ENCODE measurements at regions not wholly inside any gene's neighbourhood (a gene's known extent, or its start where the extent isn't known, plus 50 kb on each side); places are given as distances from the start of the nearest gene placed in this dataset.
A peak's percentile ranks its signal among the peaks of the same experiment; 100 is the strongest.
"Not testable (repeated sequence)": the region's sequence is repeated elsewhere in the genome, so short reads cannot be mapped to it uniquely, and the experiment has no call there.

DNA sequence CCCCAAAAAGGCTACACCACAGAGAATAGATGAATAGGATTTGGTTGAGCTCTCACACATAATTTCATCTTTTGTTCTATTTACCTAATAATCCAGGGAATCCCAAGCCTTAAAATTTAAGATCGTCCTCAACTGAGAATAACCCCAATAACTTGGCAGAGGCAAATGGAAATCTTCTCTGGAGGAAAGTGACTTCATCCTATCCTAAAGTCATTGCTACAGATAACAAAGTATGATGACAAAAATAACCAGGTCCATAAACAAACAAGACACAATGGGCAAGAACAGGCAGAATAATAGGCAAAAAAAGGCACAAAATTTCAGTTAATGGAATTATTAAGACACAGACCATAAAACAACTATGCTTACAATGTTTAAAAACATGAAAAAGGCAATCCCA lies 177.3 kb upstream of the STK26 start:
- Histone ChIP-seq H3K27ac (ENCODE audit: low read depth, low read length) (no peak overlapping the region), H4K8ac (ENCODE audit: low read depth, low read length) (no peak overlapping the region), H3K4me3 (ENCODE audit: low read length) (no peak overlapping the region), H3K27me3 (ENCODE audit: insufficient read depth, low read length, poor library complexity) (no peaks in the 10 kb centered on the region), H2BK5ac (ENCODE audit: low read length) (no peak overlapping the region), H3K4ac (ENCODE audit: low read depth, low read length) (no peak overlapping the region), H3K36me3 (ENCODE audit: control insufficient read depth, insufficient read depth, low read length) (no peaks in the 10 kb centered on the region), H3K4me2 (ENCODE audit: low read length) (no peak overlapping the region), H3K79me2 (ENCODE audit: control insufficient read depth, insufficient read depth, low read length) (no peaks in the 10 kb centered on the region), H4K5ac (ENCODE audit: low read length) (no peak overlapping the region), H2BK15ac (replicated peaks; ENCODE audit: low read depth) (no peak overlapping the region), H3K9ac (ENCODE audit: low read length) (no peak overlapping the region), H3K18ac (ENCODE audit: low read length) (no peak overlapping the region), H2AK5ac (ENCODE audit: low read length) (no peak overlapping the region), H2BK120ac (ENCODE audit: low read depth, low read length) (no peak overlapping the region), H3K4me1 (ENCODE audit: control insufficient read depth, low read depth, low read length) (no peaks in the 10 kb centered on the region), H3K56ac (ENCODE audit: low read length) (no peak overlapping the region), H3K79me1 (ENCODE audit: low read length) (no peaks in the 10 kb centered on the region), H3K23ac (ENCODE audit: low read length) (no peak overlapping the region)
- WGBS (ENCODE audit: extremely low coverage, insufficient coverage, low lambda C conversion rate), result no CpG with 5 or more reads among the region's 1 CpG
- no peak for DNase-seq

DNA sequence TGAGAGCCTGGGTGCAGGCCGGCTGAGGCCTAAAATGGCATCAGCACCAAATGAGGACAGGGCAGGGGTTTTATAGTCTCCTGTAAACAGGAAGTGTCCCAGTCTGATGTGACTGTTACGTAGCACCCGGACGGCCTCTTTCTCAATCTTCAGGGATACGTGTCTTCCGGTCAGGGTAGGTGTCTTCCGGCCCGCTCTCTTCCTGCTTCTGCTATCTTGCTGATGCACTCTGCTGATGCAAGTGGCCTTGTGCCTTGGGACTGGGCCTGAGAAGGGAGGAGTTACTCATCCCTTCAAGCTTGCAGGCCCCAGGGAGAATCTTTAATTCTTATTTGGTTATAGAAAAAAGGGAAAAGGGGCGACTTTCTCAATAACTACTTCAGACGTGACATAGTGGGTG lies 172.1 kb upstream of the STK26 start:
- not testable (repeated sequence) for H3K4ac ChIP-seq (ENCODE audit: low read depth, low read length); H3K36me3 ChIP-seq (ENCODE audit: control insufficient read depth, insufficient read depth, low read length); H3K79me2 ChIP-seq (ENCODE audit: control insufficient read depth, insufficient read depth, low read length); H2BK5ac ChIP-seq (ENCODE audit: low read length); H3K4me1 ChIP-seq (ENCODE audit: control insufficient read depth, low read depth, low read length); H2BK120ac ChIP-seq (ENCODE audit: low read depth, low read length); H4K5ac ChIP-seq (ENCODE audit: low read length); H3K9ac ChIP-seq (ENCODE audit: low read length); H3K4me3 ChIP-seq (ENCODE audit: low read length); H3K23ac ChIP-seq (ENCODE audit: low read length); H3K79me1 ChIP-seq (ENCODE audit: low read length); H2BK15ac ChIP-seq (replicated peaks; ENCODE audit: low read depth); H3K4me2 ChIP-seq (ENCODE audit: low read length); H3K27ac ChIP-seq (ENCODE audit: low read depth, low read length); H2AK5ac ChIP-seq (ENCODE audit: low read length); H3K18ac ChIP-seq (ENCODE audit: low read length); H4K8ac ChIP-seq (ENCODE audit: low read depth, low read length); H3K56ac ChIP-seq (ENCODE audit: low read length); H3K27me3 ChIP-seq (ENCODE audit: insufficient read depth, low read length, poor library complexity)
- DNase-seq, result peak; percentile 25
- no CpG with 5 or more reads among the region's 10 CpGs for WGBS (ENCODE audit: extremely low coverage, insufficient coverage, low lambda C conversion rate)

DNA sequence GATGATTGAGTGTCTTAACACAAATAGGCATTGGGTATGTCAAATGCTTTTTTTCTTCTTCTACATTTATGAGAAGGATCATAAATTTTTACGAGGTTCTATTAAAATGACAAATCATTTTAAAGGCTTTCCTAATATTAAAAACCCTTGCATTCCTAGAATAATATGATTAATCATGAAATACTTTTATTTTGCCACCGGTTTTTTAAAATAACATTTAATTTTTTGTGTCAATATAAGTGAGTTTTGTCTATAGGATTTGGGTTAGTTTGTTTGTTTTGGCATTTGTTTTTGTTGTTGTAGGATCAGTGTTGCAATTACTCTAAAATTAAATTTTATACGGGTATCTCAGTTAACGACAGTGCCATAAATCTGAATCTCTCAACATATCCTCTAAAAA lies 169.7 kb upstream of the STK26 start:
- Histone ChIP-seq H4K5ac (ENCODE audit: low read length) (no peak overlapping the region), H3K79me1 (ENCODE audit: low read length) (no peaks in the 10 kb centered on the region), H4K8ac (ENCODE audit: low read depth, low read length) (no peak overlapping the region), H3K4me2 (ENCODE audit: low read length) (no peak overlapping the region), H3K4ac (ENCODE audit: low read depth, low read length) (no peak overlapping the region), H3K9ac (ENCODE audit: low read length) (no peak overlapping the region), H3K18ac (ENCODE audit: low read length) (no peak overlapping the region), H3K36me3 (ENCODE audit: control insufficient read depth, insufficient read depth, low read length) (no peaks in the 10 kb centered on the region), H3K4me1 (ENCODE audit: control insufficient read depth, low read depth, low read length) (no peaks in the 10 kb centered on the region), H3K23ac (ENCODE audit: low read length) (no peak overlapping the region), H2BK120ac (ENCODE audit: low read depth, low read length) (no peak overlapping the region), H2BK5ac (ENCODE audit: low read length) (no peak overlapping the region), H3K79me2 (ENCODE audit: control insufficient read depth, insufficient read depth, low read length) (no peaks in the 10 kb centered on the region), H3K27me3 (ENCODE audit: insufficient read depth, low read length, poor library complexity) (no peaks in the 10 kb centered on the region), H2AK5ac (ENCODE audit: low read length) (no peak overlapping the region), H2BK15ac (replicated peaks; ENCODE audit: low read depth) (no peak overlapping the region), H3K4me3 (ENCODE audit: low read length) (no peak overlapping the region), H3K56ac (ENCODE audit: low read length) (no peak overlapping the region), H3K27ac (ENCODE audit: low read depth, low read length) (no peak overlapping the region)
- no CpG with 5 or more reads among the region's 4 CpGs for WGBS (ENCODE audit: extremely low coverage, insufficient coverage, low lambda C conversion rate)
- no peak for DNase-seq

DNA sequence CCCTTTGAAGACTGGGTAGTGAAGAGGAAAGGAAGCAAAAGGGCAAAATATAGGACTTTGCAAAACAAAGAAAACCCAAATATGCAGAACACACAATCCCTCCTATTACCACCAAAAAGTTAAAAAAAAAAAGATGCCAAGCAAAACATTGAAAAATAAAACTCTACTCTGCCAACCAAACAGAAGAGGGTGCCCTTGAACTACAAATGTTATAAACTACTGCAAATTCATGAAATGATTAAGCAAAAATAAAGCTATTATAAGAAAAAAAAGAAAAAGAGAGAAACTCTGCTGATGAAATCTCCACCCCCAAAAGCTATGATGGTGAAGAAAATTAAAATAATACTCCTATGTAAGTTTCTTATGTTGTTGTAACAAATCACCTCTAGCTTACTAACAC lies 168.5 kb upstream of the STK26 start:
- Histone ChIP-seq H3K4me3 (ENCODE audit: low read length) (no peak overlapping the region), H2BK15ac (replicated peaks; ENCODE audit: low read depth) (no peak overlapping the region), H3K4me2 (ENCODE audit: low read length) (no peak overlapping the region), H3K27ac (ENCODE audit: low read depth, low read length) (no peak overlapping the region), H4K5ac (ENCODE audit: low read length) (no peak overlapping the region), H3K56ac (ENCODE audit: low read length) (no peak overlapping the region), H3K27me3 (ENCODE audit: insufficient read depth, low read length, poor library complexity) (no peaks in the 10 kb centered on the region), H3K79me2 (ENCODE audit: control insufficient read depth, insufficient read depth, low read length) (no peaks in the 10 kb centered on the region), H3K4ac (ENCODE audit: low read depth, low read length) (no peak overlapping the region), H4K8ac (ENCODE audit: low read depth, low read length) (no peak overlapping the region), H2AK5ac (ENCODE audit: low read length) (no peak overlapping the region), H3K36me3 (ENCODE audit: control insufficient read depth, insufficient read depth, low read length) (no peaks in the 10 kb centered on the region), H3K4me1 (ENCODE audit: control insufficient read depth, low read depth, low read length) (no peaks in the 10 kb centered on the region), H2BK120ac (ENCODE audit: low read depth, low read length) (no peak overlapping the region), H3K18ac (ENCODE audit: low read length) (no peak overlapping the region), H3K9ac (ENCODE audit: low read length) (no peak overlapping the region), H3K79me1 (ENCODE audit: low read length) (no peaks in the 10 kb centered on the region), H2BK5ac (ENCODE audit: low read length) (no peak overlapping the region), H3K23ac (ENCODE audit: low read length) (no peak overlapping the region)
- DNase-seq, result peak; percentile 7

DNA sequence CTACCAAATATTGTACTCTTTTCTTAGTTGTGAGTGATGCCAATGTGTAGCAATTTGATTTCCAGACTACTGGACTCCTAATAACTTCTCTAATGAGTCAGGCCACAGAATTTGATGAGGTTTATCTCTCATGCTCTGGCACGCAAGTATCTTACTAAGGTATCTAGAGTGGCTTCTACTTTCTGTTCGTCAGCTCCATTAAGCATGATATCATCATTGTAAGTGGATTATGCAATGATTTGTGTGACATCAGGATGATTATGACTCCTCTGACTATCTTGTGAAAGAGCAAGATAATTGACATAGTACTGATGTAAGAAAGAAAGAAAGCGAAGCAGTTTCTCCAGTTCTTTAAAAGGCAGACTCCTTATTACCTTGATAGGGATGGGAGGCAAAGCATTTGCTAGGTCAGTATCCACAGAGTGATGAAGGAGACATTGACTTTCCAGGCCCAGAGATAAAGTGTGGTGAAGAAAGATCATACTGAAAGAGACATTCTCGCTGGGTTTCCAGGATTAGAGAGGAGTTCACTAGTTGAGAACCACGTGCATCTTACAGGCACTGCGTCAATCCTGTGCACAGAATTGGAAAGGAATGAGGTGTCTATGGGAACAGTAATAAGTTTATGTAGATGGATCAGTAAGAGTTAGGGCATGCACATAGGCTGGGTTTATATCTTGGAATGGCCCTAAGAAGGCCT lies 161.9 kb upstream of the STK26 start:
- Histone ChIP-seq H3K27me3 (ENCODE audit: insufficient read depth, low read length, poor library complexity) (no peaks in the 10 kb centered on the region), H3K27ac (ENCODE audit: low read depth, low read length) (no peak overlapping the region), H2AK5ac (ENCODE audit: low read length) (no peak overlapping the region), H3K18ac (ENCODE audit: low read length) (no peak overlapping the region), H4K8ac (ENCODE audit: low read depth, low read length) (no peak overlapping the region), H3K4me2 (ENCODE audit: low read length) (no peak overlapping the region), H3K4me1 (ENCODE audit: control insufficient read depth, low read depth, low read length) (no peaks in the 10 kb centered on the region), H3K79me2 (ENCODE audit: control insufficient read depth, insufficient read depth, low read length) (no peaks in the 10 kb centered on the region), H2BK5ac (ENCODE audit: low read length) (no peak overlapping the region), H2BK15ac (replicated peaks; ENCODE audit: low read depth) (no peak overlapping the region), H2BK120ac (ENCODE audit: low read depth, low read length) (no peak overlapping the region), H3K4me3 (ENCODE audit: low read length) (no peak overlapping the region), H3K4ac (ENCODE audit: low read depth, low read length) (no peak overlapping the region), H3K56ac (ENCODE audit: low read length) (no peak overlapping the region), H3K23ac (ENCODE audit: low read length) (no peak overlapping the region), H3K9ac (ENCODE audit: low read length) (no peak overlapping the region), H3K36me3 (ENCODE audit: control insufficient read depth, insufficient read depth, low read length) (no peaks in the 10 kb centered on the region), H4K5ac (ENCODE audit: low read length) (no peak overlapping the region), H3K79me1 (ENCODE audit: low read length) (no peaks in the 10 kb centered on the region)
- no peak for DNase-seq
- WGBS (ENCODE audit: extremely low coverage, insufficient coverage, low lambda C conversion rate), result no CpG with 5 or more reads among the region's 6 CpGs

DNA sequence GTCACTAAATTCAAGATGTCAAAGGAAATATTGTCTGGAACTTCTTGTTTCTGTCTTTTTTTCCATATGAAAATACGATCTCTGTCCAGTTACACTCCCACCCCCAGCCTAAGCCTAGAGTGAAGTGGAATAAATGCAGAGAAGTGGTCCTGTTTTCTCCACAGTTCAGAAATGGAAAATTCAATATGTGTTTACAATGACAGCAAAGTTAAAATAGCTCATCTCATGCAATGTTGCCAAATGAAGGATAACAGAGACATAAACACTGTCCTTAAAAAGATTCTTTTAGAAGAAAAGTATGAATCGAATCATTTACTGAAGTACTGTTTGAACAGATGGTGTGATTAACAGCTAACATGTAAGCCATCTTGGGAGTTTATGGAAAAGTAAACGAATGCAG lies 160.8 kb upstream of the STK26 start:
- Histone ChIP-seq H4K5ac (ENCODE audit: low read length) (no peak overlapping the region), H2BK5ac (ENCODE audit: low read length) (no peak overlapping the region), H3K9ac (ENCODE audit: low read length) (no peak overlapping the region), H3K79me1 (ENCODE audit: low read length) (no peaks in the 10 kb centered on the region), H4K8ac (ENCODE audit: low read depth, low read length) (no peak overlapping the region), H3K4me2 (ENCODE audit: low read length) (no peak overlapping the region), H3K4me1 (ENCODE audit: control insufficient read depth, low read depth, low read length) (no peaks in the 10 kb centered on the region), H2BK15ac (replicated peaks; ENCODE audit: low read depth) (no peak overlapping the region), H3K4ac (ENCODE audit: low read depth, low read length) (no peak overlapping the region), H3K18ac (ENCODE audit: low read length) (no peak overlapping the region), H3K79me2 (ENCODE audit: control insufficient read depth, insufficient read depth, low read length) (no peaks in the 10 kb centered on the region), H2AK5ac (ENCODE audit: low read length) (no peak overlapping the region), H3K27me3 (ENCODE audit: insufficient read depth, low read length, poor library complexity) (no peaks in the 10 kb centered on the region), H2BK120ac (ENCODE audit: low read depth, low read length) (no peak overlapping the region), H3K4me3 (ENCODE audit: low read length) (no peak overlapping the region), H3K36me3 (ENCODE audit: control insufficient read depth, insufficient read depth, low read length) (no peaks in the 10 kb centered on the region), H3K23ac (ENCODE audit: low read length) (no peak overlapping the region), H3K56ac (ENCODE audit: low read length) (no peak overlapping the region), H3K27ac (ENCODE audit: low read depth, low read length) (no peak overlapping the region)
- WGBS (ENCODE audit: extremely low coverage, insufficient coverage, low lambda C conversion rate), result no CpG with 5 or more reads among the region's 3 CpGs
- no peak for DNase-seq
